Thyroid gland (tissue), 4 donors: ENCODE measurements at regions not wholly inside any gene's neighbourhood (a gene's known extent, or its start where the extent isn't known, plus 50 kb on each side); places are given as distances from the start of the nearest gene placed in this dataset.

ENCODE experiments used
- CTCF ChIP-seq, 6 experiments: fragments of 200-600 bp in 3 of 6; fragments of 450-650 bp in 3 of 6; sonication (generic) in 3 of 6; IDR thresholded peaks; one replicate each; pipeline ENCODE4 v1.5.1; 2016 to 2019; ENCODE audit warnings: antibody characterized with exemption in 6 of 6, mild to moderate bottlenecking in 2 of 6, inconsistent platforms in 1 of 6, moderate library complexity in 1 of 6
- POLR2A ChIP-seq, 2 donors: fragments of 450-650 bp; IDR thresholded peaks; one replicate each; pipeline ENCODE4 v1.6.1; 2017; ENCODE audit warnings: antibody characterized with exemption in 2 of 2, mild to moderate bottlenecking in 2 of 2, moderate library complexity in 1 of 2

- TF ChIP-seq CTCF (IDR thresholded peaks at IDR 0.05) (no peak), POLR2A (IDR thresholded peaks at IDR 0.05) (no peak)
Observed at GRCh38 chr5:105924366-105924765, 1746.4 kb downstream of the EFNA5 start.
